Duodenal mucosa (tissue), 2 donors: ENCODE measurements at regions not wholly inside any gene's neighbourhood (a gene's known extent, or its start where the extent isn't known, plus 50 kb on each side); places are given as distances from the start of the nearest gene placed in this dataset.

Experiments
- H3K27ac ChIP-seq: one replicate; pipeline ENCODE4 v1.7.0; 2013; ENCODE audit warnings: low read depth, low read length
- H3K27me3 ChIP-seq, 2 donors: one replicate each; pipeline ENCODE4 v1.7.0; 2013; ENCODE audit warnings: low read length in 2 of 2, control low read depth in 1 of 2; ENCODE audit not compliant: insufficient read depth in 2 of 2, control insufficient read depth in 1 of 2
- H3K36me3 ChIP-seq, 2 donors: one replicate each; pipeline ENCODE4 v1.7.0; 2013; ENCODE audit warnings: low read length in 2 of 2, control low read depth in 1 of 2; ENCODE audit not compliant: insufficient read depth in 2 of 2, control insufficient read depth in 1 of 2
- H3K4me1 ChIP-seq, 2 donors: one replicate each; pipeline ENCODE4 v1.7.0; 2013; ENCODE audit warnings: low read length in 2 of 2, control low read depth in 1 of 2; ENCODE audit not compliant: insufficient read depth in 2 of 2, control insufficient read depth in 1 of 2
- H3K4me3 ChIP-seq, 2 donors: one replicate each; pipeline ENCODE4 v1.7.0; 2013; ENCODE audit warnings: low read length in 2 of 2, low read depth in 1 of 2
- H3K9ac ChIP-seq, 2 donors: one replicate each; pipeline ENCODE4 v1.7.0; 2013; ENCODE audit warnings: low read length in 2 of 2, low read depth in 1 of 2
- H3K9me3 ChIP-seq, 2 donors: one replicate each; pipeline ENCODE4 v1.7.0; 2013; ENCODE audit warnings: low read length in 2 of 2, control low read depth in 1 of 2; ENCODE audit not compliant: control insufficient read depth in 1 of 2

GRCh38 chr10:121182219-121182618, 331.1 kb downstream of the WDR11 start:
- H3K9me3 ChIP-seq: no peaks in the 10 kb centered on the region
- no peaks in the 10 kb centered on the region for H3K36me3 ChIP-seq
- H3K27ac ChIP-seq: no peak overlapping the region
- no peak overlapping the region for H3K4me3 ChIP-seq
- no peak overlapping the region for H3K9ac ChIP-seq
- no peaks in the 10 kb centered on the region for H3K27me3 ChIP-seq
- H3K4me1 ChIP-seq: no peaks in the 10 kb centered on the region

- Histone ChIP-seq H3K4me1 (peaks cover 2 to 5% of the 10 kb centered on the region in 2 donors), H3K4me3 (no peak overlapping the region), H3K27ac (no peak overlapping the region), H3K36me3 (no peaks in the 10 kb centered on the region), H3K27me3 (no peaks in the 10 kb centered on the region), H3K9ac (no peak overlapping the region), H3K9me3 (no peaks in the 10 kb centered on the region)
Observed at GRCh38 chr10:121183236-121183635, 332.1 kb downstream of the WDR11 start.

- no peak overlapping the region for H3K9ac ChIP-seq
- H3K27ac ChIP-seq: no peak overlapping the region
- no peaks in the 10 kb centered on the region for H3K27me3 ChIP-seq
- H3K4me1 ChIP-seq: peaks cover 4 to 5% of the 10 kb centered on the region in 2 donors
- no peaks in the 10 kb centered on the region for H3K36me3 ChIP-seq
- no peaks in the 10 kb centered on the region for H3K9me3 ChIP-seq
- no peak overlapping the region for H3K4me3 ChIP-seq
Observed at GRCh38 chr10:121183707-121184106, 332.5 kb downstream of the WDR11 start.

GRCh38 chr10:121185816-121186455, 334.8 kb downstream of the WDR11 start:
- H3K9me3 ChIP-seq: no peaks in the 10 kb centered on the region
- peaks cover 4 to 5% of the 10 kb centered on the region in 2 donors for H3K4me1 ChIP-seq
- no peak overlapping the region for H3K4me3 ChIP-seq
- H3K9ac ChIP-seq: no peak overlapping the region
- H3K36me3 ChIP-seq: no peaks in the 10 kb centered on the region
- no peaks in the 10 kb centered on the region for H3K27me3 ChIP-seq
- no peak overlapping the region for H3K27ac ChIP-seq

GRCh38 chr10:121187391-121187790, 336.2 kb downstream of the WDR11 start:
- no peak overlapping the region for H3K4me3 ChIP-seq
- no peak overlapping the region for H3K27ac ChIP-seq
- H3K4me1 ChIP-seq: peaks cover 4 to 5% of the 10 kb centered on the region in 2 donors
- no peaks in the 10 kb centered on the region for H3K36me3 ChIP-seq
- H3K9ac ChIP-seq: no peak overlapping the region
- no peaks in the 10 kb centered on the region for H3K9me3 ChIP-seq
- no peaks in the 10 kb centered on the region for H3K27me3 ChIP-seq

GRCh38 chr10:121188005-121188404, 336.8 kb downstream of the WDR11 start:
- Histone ChIP-seq H3K27me3 (no peaks in the 10 kb centered on the region), H3K4me3 (no peak overlapping the region), H3K36me3 (no peaks in the 10 kb centered on the region), H3K9me3 (no peaks in the 10 kb centered on the region), H3K27ac (no peak overlapping the region), H3K4me1 (peaks cover 4 to 5% of the 10 kb centered on the region in 2 donors), H3K9ac (no peak overlapping the region)

- Histone ChIP-seq H3K4me1 (peaks cover 4 to 5% of the 10 kb centered on the region in 2 donors), H3K27ac (no peak overlapping the region), H3K4me3 (no peak overlapping the region), H3K9ac (no peak overlapping the region), H3K36me3 (no peaks in the 10 kb centered on the region), H3K9me3 (no peaks in the 10 kb centered on the region), H3K27me3 (no peaks in the 10 kb centered on the region)
Observed at GRCh38 chr10:121189066-121189465, 337.9 kb downstream of the WDR11 start.

- H3K27ac ChIP-seq: no peak overlapping the region
- H3K4me1 ChIP-seq: no peaks in the 10 kb centered on the region
- H3K36me3 ChIP-seq: no peaks in the 10 kb centered on the region
- no peak overlapping the region for H3K9ac ChIP-seq
- no peaks in the 10 kb centered on the region for H3K9me3 ChIP-seq
- H3K4me3 ChIP-seq: no peak overlapping the region
- no peaks in the 10 kb centered on the region for H3K27me3 ChIP-seq
Observed at GRCh38 chr10:121194696-121195523, 343.7 kb downstream of the WDR11 start.

- H3K9me3 ChIP-seq: no peaks in the 10 kb centered on the region
- H3K27me3 ChIP-seq: no peaks in the 10 kb centered on the region
- no peak overlapping the region for H3K9ac ChIP-seq
- H3K4me3 ChIP-seq: no peak overlapping the region
- no peaks in the 10 kb centered on the region for H3K36me3 ChIP-seq
- no peaks in the 10 kb centered on the region for H3K4me1 ChIP-seq
- H3K27ac ChIP-seq: no peak overlapping the region
Observed at GRCh38 chr10:121195524-121195910, 344.4 kb downstream of the WDR11 start.

- H3K27me3 ChIP-seq: no peaks in the 10 kb centered on the region
- no peaks in the 10 kb centered on the region for H3K4me1 ChIP-seq
- no peak overlapping the region for H3K27ac ChIP-seq
- no peaks in the 10 kb centered on the region for H3K36me3 ChIP-seq
- no peak overlapping the region for H3K4me3 ChIP-seq
- H3K9ac ChIP-seq: no peak overlapping the region
- H3K9me3 ChIP-seq: no peaks in the 10 kb centered on the region
Observed at GRCh38 chr10:121199081-121199480, 347.9 kb downstream of the WDR11 start.
